KG1 (cell line): ENCODE measurements at regions not wholly inside any gene's neighbourhood (a gene's known extent, or its start where the extent isn't known, plus 50 kb on each side); places are given as distances from the start of the nearest gene placed in this dataset.

Experiments
- DNase-seq: peaks from one replicate; lab custom pipeline; 2025; lab: John Stamatoyannopoulos, UW

- DNase-seq, result no peak
Observed at GRCh38 chr4:60020389-60020788, 1179.7 kb upstream of the ADGRL3 start.

- DNase-seq, result no peak
Observed at GRCh38 chr4:60033826-60034225, 1166.3 kb upstream of the ADGRL3 start.

- DNase-seq, result no peak
Observed at GRCh38 chr4:60034361-60034760, 1165.8 kb upstream of the ADGRL3 start.

- no peak for DNase-seq
Observed at GRCh38 chr4:60039908-60040307, 1160.2 kb upstream of the ADGRL3 start.

DNA sequence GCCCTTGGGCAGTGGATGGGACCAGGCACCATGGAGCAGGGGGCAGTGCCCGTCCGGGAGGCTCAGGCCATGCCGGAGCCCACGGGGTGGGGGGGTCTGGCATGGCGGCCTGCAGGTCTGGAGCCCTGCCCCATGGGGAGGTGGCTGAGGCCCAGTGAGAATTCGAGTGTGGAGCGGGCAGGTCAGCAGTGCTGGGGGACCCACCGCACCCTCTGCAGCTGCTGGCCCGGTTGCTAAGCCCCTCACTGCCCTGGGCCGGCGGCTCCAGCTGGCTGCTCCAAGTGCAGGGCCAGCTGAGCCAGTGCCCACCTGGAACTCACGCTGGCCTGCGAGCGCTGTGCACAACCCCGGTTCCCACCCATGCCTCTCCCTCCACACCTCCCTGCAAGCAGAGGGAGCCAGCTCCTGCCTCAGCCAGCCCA is 1157.9 kb upstream of the ADGRL3 start:
- DNase-seq, result no peak

DNA sequence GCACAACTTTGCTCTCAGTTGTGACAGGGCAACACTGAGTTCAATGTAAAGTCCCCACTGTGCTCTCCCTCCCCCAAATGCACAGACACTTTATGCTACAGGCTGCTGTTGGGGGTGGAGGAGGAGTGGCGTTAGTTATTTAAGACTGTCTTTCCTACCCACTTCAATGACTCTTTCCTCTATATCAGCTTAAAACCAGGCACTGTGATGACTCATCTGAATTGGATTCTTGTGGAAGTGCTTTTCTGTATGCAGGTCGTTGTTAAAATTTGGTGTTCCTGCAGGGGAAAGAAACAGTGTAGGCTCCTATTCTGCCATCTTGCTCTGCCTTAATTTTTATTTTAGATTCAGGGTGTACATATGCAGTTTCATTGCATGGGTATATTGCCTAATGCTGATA is 1157.2 kb upstream of the ADGRL3 start:
- no peak for DNase-seq

DNA sequence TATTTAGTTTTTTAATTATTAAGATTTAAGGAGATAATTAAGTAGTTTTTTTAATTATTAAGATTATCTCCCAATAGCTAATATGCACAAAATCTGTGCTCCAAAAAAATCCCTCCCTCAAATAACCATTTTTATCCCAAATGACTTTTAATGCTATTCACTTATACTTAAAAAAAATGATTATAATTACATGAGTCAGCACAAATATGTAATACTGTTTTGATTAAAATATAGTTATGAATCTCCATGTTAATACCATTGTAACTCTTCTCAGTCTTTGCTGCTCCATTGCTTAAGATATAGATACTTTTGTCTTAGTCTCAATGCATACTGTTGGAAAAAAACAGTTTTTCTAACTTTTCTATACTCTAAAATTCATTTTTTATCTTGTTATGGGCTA is 1121.1 kb upstream of the ADGRL3 start:
- DNase-seq, result no peak

- no peak for DNase-seq
Observed at GRCh38 chr4:60081839-60082238, 1118.3 kb upstream of the ADGRL3 start.

GRCh38 chr4:60088807-60089486 is 1111.2 kb upstream of the ADGRL3 start:
- DNase-seq, result no peak

DNA sequence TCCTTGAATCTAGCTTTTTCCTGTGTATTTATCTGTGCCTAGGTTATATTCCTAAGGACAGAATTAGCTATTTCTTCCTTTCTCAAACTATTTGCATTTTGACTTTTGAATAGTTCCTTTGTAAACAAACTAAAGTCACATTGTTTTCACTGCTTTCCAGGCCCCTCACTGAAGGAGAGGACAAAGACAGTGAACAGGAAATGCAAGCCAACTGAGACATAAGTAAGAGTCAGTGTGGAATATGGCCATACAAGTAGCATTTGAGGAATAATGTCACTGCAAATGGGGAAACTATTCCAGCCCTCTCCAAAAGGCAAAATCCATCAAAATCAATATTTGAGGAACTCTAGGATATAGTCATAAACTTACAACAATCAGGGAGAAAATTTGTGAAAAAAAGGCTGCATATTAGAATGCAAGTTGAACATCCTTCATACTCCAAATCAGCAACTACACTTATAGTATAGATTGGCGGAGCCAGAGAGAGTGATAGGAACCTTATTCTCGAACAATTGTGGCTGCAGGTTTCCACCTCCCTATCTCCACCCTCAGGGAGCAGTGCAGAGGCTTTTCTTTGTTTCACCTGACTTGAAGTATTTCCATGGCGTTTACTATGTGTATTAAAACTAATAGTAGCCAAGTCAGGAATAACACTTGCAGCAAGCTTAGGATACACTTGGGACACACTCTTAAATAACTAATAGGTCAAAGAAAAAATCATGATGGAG is 1110.4 kb upstream of the ADGRL3 start:
- DNase-seq, result no peak

GRCh38 chr4:60096676-60097075 is 1103.5 kb upstream of the ADGRL3 start:
- DNase-seq, result no peak

DNA sequence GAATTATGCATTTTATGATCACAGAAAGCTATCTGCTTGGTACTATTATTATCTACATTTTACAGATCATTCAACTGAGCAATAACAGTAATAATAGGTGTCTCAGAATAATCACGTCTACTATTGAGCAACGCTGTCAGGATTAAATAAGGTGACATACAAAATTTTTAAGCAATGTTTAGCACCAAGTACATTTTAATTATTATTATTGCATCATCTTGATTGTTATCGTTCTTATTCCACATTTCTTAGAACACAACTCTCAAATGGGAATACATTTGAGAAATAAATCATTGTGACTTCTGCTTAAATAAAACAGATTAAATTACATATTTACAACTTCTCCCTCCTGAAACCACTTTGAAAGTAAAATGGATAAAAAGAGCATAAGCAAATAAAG is 1083.5 kb upstream of the ADGRL3 start:
- DNase-seq, result no peak

DNA sequence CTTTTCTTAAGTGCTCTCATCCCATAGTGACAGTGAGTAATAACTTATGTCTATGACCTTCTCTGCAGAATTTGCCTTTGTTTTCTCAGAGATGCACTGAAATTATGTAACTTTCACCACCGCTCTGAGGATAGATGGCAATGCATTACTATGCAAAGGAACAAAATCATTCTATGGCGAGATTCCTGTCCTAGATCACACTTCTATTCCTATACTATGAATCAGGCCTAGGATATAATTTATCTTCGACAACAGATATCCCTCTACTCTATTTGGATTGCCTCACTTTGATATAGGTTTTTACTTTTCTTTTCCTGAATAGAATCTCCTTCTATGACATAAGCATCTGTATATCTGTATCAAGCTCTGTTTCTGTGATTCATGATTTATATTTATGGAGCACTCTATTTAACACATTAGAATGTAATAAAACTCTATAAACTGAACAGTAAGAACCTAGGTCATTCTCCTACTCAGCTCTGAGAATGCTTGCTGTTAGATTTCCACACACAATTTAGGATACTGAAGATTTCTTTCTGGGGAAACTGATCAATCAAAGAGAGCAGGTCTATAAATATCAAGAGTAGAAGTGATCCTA is 1082.3 kb upstream of the ADGRL3 start:
- no peak for DNase-seq

- DNase-seq, result no peak
Observed at GRCh38 chr4:60122820-60123219, 1077.3 kb upstream of the ADGRL3 start.

- DNase-seq, result no peak
Observed at GRCh38 chr4:60128888-60129287, 1071.2 kb upstream of the ADGRL3 start.

DNA sequence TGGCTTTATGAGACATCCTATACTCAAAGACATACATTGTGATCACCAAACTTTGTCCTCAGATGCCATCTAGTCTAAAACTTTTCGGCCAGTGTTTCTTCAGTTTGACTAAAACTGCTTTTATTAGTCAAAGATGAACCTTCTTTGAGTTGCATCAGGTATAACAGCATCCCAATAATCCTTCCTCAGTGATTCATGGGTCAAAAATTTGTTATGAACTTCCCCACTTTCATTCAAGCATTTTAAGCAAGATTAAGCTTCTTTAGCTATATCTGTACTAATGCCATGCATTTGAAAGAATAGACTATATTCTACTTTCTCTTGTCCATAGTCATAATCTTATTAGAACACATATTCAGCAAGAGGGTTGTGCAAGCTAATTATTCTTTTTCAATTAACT is 1070.4 kb upstream of the ADGRL3 start:
- DNase-seq, result no peak

GRCh38 chr4:60133375-60133774 is 1066.8 kb upstream of the ADGRL3 start:
- DNase-seq, result no peak

DNA sequence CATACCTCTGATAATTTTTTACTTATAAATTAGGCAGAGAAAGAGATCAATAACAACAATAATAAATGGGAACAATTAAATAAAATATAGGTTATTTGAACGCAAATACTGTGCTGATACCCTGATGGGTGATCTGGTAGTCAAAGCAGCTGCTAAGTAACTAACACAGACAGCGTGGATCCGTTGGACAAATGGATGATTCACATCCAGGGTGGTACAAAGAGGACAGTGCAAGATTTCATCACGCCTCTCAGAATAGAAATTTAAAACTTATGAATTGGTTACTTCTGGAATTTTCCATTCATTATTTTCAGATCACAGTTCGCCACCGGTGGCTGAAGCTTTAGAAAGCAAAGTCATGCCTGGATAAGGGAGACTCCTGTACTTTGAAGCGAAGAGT is 1066.0 kb upstream of the ADGRL3 start:
- DNase-seq, result no peak

GRCh38 chr4:60155088-60155487 is 1045.0 kb upstream of the ADGRL3 start:
- DNase-seq, result no peak

- DNase-seq, result no peak
Observed at GRCh38 chr4:60173103-60173502, 1027.0 kb upstream of the ADGRL3 start.

DNA sequence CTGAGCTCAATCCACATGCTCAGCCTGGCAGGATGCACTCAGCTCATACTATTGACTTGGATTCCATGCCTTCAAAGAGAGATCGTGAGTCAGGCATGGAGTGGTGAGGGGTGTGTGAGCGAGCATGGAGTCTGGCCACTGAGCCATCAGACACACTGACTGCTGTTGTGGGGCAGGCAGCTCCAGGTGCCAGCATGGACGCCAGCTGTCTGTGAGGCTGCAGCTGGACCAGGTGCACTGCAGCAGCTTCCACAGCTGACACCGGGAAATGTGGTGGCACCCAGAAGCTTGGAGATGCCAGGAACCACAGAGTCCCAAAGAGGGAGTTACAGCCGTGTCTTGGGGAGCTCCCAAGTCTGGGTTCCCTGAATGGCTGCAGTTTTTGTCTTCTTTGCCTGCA is 1026.4 kb upstream of the ADGRL3 start:
- no peak for DNase-seq

- no peak for DNase-seq
Observed at GRCh38 chr4:60175241-60175640, 1024.9 kb upstream of the ADGRL3 start.

- no peak for DNase-seq
Observed at GRCh38 chr4:60187428-60187827, 1012.7 kb upstream of the ADGRL3 start.
